Panc1 (cell line): ENCODE measurements at regions not wholly inside any gene's neighbourhood (a gene's known extent, or its start where the extent isn't known, plus 50 kb on each side); places are given as distances from the start of the nearest gene placed in this dataset.

Source experiments
- POLR2AphosphoS5 ChIP-seq: IDR thresholded peaks from 2 replicates; pipeline ENCODE4 v1.6.1; 2012; ENCODE audit warnings: mild to moderate bottlenecking, low read depth, low read length, moderate library complexity
- TF ChIP-seq, protein P1 (sequence below): fragments of 450-650 bp; IDR thresholded peaks from 2 replicates; pipeline ENCODE4 v1.5.1; 2017; ENCODE audit warnings: mild to moderate bottlenecking

GRCh38 chr5:30607301-30607894 lies 586.1 kb upstream of the CDH6 start:
- TF ChIP-seq POLR2AphosphoS5: no peak
- TF ChIP-seq, protein P1, sequence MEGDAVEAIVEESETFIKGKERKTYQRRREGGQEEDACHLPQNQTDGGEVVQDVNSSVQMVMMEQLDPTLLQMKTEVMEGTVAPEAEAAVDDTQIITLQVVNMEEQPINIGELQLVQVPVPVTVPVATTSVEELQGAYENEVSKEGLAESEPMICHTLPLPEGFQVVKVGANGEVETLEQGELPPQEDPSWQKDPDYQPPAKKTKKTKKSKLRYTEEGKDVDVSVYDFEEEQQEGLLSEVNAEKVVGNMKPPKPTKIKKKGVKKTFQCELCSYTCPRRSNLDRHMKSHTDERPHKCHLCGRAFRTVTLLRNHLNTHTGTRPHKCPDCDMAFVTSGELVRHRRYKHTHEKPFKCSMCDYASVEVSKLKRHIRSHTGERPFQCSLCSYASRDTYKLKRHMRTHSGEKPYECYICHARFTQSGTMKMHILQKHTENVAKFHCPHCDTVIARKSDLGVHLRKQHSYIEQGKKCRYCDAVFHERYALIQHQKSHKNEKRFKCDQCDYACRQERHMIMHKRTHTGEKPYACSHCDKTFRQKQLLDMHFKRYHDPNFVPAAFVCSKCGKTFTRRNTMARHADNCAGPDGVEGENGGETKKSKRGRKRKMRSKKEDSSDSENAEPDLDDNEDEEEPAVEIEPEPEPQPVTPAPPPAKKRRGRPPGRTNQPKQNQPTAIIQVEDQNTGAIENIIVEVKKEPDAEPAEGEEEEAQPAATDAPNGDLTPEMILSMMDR: no peak
